Skin of body (tissue), 1 donor: ENCODE measurements at regions not wholly inside any gene's neighbourhood (a gene's known extent, or its start where the extent isn't known, plus 50 kb on each side); places are given as distances from the start of the nearest gene placed in this dataset.
"Not testable (repeated sequence)": the region's sequence is repeated elsewhere in the genome, so short reads cannot be mapped to it uniquely, and the experiment has no call there.

ENCODE experiments used
- DNase-seq: peaks from one replicate; lab custom pipeline; 2025; lab: John Stamatoyannopoulos, UW

DNA sequence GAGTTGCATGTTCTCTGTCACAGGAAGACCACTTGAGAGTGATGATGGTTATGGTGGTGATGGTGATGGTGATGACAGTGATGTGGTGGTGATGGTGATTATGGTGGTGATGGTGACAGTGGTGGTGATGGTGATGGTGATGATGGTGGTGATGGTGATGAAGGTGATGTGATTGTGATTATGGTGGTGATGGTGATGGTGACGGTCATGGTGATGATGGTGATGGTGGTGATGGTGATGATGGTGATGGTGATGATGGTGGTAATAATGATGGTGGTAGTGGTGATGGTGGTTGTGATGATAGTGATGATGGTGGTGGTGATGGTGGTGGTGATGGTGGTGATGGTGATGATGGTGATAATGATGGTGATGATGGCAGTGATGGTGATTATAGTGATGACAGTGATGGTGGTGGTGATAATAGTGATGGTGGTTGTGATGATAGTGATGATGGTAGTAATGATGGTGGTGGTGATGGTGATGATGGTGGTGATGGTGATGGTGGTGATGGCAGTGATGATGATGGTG is 93.7 kb downstream of the ASB1 start:
- DNase-seq, result no peak

DNA sequence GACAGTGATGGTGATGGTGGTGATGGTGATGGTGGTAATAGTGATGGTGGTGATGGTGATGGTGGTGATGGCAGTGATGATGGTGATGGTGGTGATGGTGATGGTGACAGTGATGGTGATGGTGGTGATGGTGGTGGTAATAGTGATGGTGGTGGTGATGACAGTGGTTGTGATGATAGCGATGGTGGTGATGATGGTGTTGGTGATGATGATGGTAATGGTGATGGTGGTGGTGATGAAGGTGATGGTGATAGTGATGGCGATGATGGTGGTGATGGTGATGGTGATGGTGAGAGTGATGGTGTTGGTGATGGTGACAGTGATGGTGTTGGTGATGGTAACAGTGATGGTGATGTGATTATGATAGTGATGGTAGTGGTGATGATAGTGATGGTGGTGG is 94.3 kb downstream of the ASB1 start:
- no peak for DNase-seq

DNA sequence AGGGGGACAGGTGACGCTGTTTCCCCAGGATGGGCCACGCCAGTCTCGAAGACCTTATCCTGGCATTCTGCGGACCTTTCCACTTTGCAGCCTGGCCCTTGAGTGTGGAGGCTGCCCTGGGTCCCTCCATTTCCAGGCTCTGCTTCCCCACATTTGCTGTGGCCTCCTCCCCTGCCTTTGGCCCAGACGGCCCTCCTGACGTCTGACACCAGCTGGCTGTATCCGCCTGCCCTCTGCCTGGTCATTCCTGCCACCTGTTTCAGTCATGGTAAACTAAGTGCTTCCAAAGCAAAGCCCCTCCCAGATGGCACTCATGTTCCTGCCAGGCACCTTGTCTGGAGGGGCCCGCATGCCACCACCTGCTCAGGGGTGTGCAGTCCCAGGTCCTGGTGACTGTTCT is 95.1 kb downstream of the ASB1 start:
- DNase-seq, result no peak

DNA sequence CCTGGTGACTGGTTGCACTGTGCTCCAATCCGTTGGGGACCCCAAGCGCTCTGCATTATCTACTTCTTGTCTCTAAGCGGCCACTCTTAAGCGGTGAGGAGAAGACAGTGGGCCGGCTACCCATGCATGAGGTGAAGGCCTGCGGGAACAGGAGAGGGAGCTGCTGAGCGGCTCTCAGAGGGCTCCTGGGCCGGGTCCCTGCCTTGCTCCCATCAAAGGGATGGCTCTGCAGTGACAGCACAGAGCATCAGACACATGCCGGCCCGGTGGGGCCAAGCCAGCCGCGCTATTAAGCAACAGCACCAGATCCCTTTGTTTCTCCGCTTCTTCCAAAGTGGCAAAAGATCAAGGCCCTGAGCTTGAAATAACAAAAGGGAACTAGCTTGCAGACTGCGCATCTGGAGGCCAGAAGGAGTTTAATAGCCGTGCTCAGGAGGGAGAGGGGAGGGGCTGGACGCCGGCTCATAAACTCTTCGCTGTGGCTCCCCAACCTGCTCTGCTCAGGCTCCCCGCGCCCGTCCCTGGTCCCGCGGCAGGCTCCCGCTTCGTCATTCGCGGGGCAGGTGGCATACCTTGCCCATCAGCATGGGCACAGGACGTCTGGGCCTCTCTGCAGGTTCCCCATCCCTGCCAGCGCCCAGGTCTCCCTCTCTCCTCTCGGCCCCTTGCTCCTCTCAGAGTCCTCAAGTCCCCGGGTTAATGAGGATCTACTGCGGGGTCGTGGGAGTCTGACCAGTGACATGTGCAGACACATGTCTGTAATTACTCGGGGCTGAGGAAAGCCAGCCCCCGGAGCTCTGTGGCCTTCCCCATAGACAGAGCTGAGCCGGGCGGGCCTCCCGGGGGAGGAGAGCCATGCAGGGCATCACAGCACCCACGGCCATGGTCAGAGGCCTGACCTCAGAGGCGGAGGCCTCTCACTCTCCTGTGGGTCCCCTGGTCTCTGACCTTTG is 96.7 kb downstream of the ASB1 start:
- peak; percentile 96 for DNase-seq

DNA sequence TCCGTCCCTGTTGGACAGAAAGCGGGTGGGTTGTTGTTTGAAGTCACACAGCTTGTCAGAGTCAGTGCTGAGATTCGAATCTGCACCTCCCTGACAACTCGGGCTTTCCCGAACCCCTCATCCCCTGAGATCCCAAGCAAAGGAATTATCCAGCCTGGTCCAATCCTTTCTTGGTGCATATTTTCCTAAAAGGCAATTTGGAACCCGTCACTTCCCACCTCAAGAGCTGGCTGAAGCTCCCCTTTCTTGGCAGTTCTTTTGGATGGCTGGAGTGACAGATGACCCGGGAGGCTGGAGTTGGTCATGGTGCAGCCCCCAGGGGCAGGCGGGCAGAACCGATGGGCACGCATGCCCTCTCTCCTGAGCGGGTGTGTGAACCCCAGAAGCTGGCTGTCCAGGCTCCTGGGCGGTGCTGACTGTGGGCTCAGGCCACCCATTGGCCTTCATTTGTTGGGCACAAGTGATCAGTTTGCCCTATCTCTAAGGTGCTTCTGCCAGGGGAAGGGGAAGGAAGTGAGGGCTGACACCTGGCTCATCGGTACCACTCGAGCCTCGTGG is 97.8 kb downstream of the ASB1 start:
- no peak for DNase-seq

DNA sequence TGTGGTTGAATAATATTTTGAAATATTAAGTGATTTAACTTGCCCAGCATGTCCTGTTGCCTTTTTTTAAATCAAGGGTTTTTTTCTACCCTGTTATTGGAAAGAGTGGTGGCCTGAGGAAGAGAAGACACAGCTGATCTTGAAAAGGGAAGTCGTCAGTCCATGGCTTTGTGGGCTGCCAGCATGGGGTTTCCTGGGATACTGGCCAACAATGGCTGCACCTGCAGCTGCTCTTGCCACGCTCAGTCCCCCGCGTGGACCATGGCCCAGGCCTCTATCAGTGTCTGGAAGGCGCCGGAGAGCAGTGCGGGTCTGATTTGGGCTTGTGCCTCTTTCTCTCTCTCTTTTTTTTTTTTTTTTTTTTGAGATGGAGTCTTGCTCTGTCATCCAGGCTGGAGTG is 99.3 kb downstream of the ASB1 start:
- no peak for DNase-seq

DNA sequence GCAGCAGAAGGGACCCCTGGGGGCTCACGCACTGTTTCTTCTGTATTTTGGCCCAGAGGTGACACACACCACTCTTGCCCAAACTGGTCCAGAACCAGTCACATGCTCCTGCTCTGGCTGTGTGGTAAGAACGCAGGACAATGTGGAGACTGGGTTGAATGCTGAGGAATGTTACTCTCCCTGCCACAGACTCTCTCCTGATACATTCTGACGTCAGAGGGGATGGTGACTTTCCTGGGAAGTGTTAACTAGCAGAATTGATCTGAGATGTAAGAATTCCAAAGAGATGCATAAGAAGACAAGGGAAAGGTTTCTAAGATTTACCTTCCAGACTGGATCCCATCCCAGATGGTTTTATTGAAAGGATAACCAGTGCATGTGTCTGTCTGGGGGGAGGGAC is 100.8 kb downstream of the ASB1 start:
- no peak for DNase-seq

DNA sequence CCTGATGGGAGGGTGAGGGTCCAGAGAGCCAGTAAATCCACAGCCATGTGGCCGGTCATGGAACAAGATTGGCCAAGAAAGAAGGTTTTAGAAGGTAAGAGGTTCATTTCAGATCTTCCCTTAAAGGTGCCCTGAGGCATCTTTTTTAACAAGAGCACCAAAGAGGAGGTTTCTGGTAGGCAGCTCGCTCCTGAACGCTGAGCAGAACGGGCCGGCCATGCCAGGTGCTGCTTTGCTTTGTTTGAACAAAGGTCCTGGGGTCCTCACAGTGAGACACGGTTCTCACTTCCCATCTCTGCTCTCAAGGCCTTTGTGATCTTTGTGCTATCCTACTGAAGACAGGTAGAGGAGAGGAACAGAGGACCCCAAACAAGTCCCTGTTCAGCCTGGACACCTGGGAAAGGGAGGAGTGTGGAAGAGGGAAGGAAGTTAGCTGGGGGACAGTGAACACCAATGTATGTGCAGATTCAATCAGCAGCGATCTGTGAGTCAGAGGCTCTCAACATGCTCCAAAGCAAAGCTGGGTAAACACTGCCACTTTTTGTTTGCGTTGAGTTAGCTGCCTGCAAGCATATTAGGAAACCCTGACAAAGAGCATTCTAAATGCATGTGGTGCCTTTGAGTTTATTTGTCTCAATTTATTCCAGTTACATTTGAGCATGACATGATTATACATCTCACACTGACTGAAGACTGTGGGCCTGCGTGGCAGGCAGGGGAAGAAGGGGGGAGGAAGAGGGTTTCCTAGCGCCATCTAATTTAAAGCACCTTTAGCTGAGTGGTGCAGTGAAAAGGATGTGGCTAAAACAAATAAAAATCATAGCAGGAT is 102.4 kb downstream of the ASB1 start:
- DNase-seq, result peak; percentile 86

DNA sequence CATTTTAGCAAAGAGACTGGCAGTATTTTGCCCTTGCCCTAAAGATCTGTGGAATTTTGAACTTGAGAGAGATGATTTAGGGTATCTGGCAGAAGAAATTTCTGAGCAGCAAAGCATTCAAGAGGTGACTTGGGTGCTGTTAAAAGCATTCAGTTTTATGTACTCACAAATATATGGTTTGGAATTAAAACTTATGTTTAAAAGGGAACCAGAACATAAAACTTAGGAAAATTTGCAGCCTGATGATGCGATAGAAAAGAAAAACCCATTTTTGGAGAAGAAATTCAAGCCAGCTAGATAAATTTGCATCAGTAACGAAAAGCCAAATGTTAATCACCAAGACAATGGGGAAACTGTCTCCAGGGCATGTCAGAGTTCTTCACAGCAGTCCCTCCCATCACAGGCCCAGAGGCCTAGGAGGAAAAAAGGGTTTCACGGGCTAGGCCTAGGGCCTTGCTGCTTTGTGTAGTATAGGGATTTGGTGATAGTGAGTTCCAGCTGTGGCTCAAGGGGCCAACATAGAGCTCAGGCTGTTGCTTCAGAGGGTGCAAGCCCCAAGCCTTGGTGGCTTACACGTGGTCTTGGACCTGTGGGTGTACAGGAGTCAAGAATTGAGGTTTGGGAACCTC is 104.4 kb downstream of the ASB1 start:
- not testable (repeated sequence) for DNase-seq

DNA sequence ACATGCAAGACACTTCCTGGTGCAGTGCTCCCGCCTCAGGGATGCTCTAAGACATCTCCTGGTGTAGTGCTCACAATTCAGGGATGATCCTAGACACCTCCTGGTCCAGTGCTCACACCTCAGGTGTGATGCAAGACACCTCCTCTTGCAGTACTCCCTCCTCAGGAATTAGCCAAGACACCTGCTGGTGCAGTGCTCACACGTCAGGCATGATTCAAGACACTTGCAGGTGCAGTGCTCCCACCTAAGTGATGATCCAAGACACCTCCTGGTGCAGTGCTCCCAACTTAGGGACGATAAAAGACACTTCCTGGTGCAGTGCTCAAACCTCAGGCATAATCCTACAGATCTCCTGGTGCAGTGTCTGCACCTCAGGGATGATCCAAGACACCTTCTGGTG is 117.0 kb downstream of the ASB1 start:
- not testable (repeated sequence) for DNase-seq

DNA sequence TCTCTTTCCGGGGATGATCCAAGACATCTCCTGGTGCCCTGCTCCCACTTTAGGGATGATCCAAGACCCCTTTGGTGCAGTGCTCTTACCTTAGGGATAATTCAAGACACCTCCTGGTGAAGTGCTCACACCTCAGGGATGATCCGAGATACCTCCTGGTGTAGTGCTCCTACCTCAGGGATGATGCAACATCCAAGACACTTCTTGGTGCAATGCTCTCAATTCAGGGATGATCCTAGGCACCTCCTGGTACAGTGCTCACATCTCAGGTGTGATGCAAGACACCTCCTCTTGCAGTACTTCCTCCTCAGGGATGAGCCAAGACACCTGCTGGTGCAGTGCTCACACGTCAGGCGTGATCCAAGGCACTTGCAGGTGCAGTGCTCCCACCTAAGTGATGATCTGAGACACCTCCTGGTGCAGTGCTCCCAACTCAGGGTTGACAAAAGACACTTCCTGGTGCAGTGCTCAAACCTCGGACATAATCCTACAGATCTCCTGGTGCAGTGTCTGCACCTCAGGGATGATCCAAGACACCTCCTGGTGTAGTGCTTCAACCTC is 122.3 kb downstream of the ASB1 start:
- no peak for DNase-seq

DNA sequence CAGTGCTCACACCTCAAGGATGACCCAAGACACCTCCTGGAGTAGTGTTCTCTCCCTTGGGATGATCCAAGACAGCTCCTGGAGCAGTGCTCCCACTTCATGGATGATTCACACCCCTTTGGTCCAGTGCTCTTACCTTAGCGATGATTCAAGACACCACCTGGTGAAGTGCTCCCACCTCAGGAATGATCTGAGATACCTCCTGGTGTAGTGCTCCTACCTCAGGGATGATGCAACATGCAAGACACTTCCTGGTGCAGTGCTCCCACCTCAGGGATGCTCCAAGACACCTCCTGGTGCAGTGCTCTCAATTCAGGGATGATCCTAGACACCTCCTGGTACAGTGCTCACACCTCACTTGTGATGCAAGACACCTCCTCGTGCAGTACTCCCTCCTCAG is 123.1 kb downstream of the ASB1 start:
- DNase-seq, result no peak

DNA sequence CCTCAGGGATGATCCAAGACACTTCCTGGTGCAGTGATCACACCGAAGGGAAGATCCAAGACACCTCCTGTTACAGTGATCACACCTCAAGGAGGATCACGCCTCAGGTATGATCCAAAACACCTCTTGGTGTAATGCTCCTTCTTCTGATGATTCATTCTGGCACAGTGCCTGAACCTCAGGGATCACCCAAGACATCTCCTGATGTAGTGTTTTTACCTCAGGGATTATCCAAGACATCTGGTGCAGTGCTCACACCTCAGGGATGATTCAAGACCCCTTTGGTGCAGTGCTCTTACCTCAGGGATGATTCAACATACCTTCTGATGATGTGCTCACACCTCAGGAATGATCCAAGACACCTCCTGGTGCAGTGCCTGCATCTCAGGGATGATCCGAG is 124.4 kb downstream of the ASB1 start:
- DNase-seq, result no peak

DNA sequence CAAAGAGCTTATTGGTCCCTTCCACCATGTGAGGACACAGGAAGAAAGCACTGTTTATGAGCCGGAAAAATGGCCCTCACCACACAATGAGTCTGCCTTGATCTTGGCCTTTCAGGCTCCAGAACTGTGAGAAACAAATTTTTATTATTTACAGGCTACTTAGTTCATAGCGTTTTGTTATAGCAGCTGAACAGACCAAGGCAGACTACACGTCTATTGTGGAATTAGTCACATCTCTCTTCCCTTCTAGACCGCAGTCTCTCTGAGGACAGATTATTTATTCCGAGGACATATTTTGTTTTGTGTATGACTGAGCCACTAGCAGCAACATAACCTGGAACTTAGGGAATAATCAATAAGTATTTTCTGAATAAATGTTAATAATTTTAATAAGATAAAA is 125.5 kb downstream of the ASB1 start:
- no peak for DNase-seq

DNA sequence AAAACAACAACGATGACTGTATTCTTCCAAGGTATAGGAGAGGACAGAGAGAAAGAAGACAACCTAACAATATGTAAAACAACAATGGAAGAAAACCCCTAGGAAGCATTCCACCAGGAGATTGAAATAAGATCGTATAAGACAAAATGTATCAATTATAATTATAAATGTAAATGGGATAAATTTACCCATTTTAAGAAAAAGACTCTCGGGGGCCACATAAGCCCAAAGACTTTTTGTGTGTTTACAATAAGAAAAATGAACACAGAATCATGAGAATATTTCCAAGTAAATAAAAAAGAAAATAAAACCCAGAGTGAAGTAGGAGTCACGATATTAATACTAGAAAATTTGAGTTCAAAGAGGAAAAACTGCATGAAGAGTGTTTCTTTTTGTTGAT is 126.4 kb downstream of the ASB1 start:
- no peak for DNase-seq

DNA sequence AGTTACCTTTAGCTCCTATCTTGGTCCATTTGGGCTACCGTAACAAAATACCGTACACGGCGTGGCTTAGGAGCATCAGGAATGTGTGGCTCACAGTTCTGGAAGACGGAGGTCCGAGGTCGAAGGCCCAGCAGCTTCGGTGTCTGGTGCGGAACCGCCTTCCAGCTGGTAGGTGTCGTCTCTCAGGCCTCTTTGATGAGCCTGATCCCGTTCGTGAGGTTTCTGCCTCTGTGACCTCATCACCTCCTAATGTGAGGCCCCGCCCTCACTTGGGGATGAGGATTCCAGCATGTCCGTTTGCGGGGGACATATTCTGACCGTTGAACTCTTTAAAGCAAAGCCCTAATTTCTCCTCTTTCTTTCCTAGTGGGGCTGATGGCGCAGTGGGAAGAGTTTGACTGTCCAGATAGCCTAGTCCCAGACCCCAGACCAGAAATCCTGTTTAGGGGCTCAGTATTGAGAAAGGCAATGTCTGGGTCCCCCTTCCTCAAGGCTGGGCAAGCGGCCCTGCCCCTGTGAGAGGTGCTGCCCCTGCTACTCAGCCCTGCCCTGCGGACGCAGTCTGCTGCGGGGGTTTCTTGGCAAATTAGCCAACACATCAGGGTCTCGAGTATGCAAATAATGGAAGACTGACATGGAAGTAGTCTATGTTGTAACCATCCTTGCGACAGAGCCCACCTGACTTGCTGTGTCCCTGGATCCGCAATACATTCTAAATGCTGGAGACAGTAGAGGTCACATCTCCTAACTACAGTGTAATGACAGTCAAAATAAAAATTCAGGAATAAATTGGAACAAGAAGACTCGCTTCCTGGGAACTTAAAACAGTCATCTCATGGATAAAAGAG is 128.0 kb downstream of the ASB1 start:
- no peak for DNase-seq

DNA sequence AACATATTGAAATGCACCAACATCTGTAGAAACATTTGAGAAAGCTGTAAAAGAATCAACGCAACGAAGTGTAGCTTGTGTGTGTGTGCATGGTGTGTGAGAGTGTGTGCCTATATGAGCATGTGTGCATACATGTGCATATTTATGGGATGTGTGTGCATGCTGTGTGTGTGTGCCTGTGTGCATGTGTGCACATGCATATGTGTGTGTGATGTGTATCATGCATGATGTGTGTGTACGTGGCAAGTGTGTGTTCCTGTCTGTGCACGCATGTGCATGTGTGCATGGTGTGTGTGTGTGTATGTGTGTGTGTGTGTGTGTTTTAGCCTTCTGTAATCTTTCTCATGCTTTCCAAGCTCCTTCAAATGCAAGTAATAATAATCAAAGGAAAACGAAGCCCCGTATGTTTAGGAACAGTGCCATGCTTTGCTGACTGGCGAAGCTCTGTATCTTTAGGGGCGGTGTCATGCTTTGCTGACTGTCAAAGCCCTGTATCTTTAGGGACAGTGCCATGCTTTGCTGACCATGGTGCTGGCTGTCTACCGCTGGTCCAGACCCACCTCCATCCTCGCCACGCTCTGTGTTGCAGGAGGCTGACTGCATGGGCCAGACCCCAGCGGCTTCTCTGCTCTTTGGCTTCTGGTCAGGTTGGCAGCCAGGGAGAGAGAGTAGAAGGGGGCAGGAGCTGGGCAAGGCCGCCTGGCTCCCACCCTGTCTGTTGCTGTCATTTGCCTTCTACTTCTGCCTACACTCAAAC is 129.2 kb downstream of the ASB1 start:
- no peak for DNase-seq

DNA sequence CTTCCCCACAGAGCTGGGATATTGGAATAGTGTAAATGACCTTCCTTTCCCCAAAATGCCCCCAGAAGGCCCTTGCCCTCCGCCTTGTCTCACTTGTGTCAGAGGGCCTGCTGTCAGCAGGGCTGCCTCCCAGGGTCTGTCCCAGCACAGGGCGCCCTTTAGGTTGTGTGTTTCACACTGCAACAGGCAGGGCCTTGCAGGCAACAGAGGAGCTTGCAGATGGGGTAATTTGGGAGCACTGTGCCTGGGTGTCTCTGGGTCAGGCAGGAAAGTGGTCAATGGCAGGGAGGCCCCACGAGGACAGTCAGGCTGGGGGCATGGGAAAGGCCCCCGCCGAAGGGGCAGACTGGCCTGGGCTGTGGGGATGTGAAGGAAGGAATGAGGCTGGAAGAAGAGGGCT is 130.7 kb downstream of the ASB1 start:
- DNase-seq, result no peak

DNA sequence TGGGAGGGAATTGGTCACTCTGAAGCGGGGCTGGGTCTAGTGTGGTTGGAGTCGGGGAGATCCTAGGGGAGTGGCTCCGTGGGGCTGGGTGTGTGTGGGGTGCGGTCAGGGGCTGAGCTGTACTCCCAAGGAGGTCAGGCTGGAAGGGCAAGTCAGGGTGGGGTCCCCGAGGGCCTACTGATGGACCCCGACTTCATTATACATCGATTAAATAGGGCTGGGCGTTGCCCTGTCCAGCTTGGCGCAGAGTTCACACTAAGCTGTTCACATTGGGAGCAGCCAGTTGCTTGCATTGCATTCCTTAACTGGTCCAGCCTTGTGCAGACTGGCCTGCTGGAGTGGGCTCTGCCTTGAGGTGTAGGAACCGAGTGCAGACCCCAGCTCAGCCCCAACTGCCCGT is 131.2 kb downstream of the ASB1 start:
- DNase-seq, result no peak
